Activated T-helper 2 cell treated with anti-CD3 and anti-CD28 coated beads, Interferon-gamma antibody, Interleukin-2, Interleukin-4, amounts not matched to agents 10 μg/mL and 5 μg/mL and 100 μg/mL, durations not matched to agents 14 hours and 24 hours and 36 hours (primary cell): ENCODE measurements at regions not wholly inside any gene's neighbourhood (a gene's known extent, or its start where the extent isn't known, plus 50 kb on each side); places are given as distances from the start of the nearest gene placed in this dataset.
"Not testable (repeated sequence)": the region's sequence is repeated elsewhere in the genome, so short reads cannot be mapped to it uniquely, and the experiment has no call there.

ENCODE experiments used
- DNase-seq: peaks from one replicate; pipeline ENCODE4 v3.0.0; 2021; ENCODE audit warnings: low spot score
- H3K27ac Mint-ChIP-seq: one replicate; pipeline ENCODE4 v1.8.0; 2021; ENCODE audit warnings: mixed read lengths
- H3K27me3 Mint-ChIP-seq: one replicate; pipeline ENCODE4 v1.8.0; 2021; ENCODE audit warnings: low read depth, mixed read lengths
- H3K36me3 Mint-ChIP-seq: one replicate; pipeline ENCODE4 v1.8.0; 2021; ENCODE audit warnings: low read depth, mixed read lengths
- H3K4me1 Mint-ChIP-seq: one replicate; pipeline ENCODE4 v1.8.0; 2021; ENCODE audit warnings: low read depth, mixed read lengths
- H3K4me3 Mint-ChIP-seq: one replicate; pipeline ENCODE4 v1.8.0; 2021; ENCODE audit warnings: low read depth, mild to moderate bottlenecking, moderate library complexity, mixed read lengths
- H3K9me3 Mint-ChIP-seq: one replicate; pipeline ENCODE4 v1.8.0; 2021; ENCODE audit warnings: mixed read lengths
- intact Hi-C: fragments of 100-400 bp; cut with micrococcal nuclease; formaldehyde crosslinking; loops from one replicate; pipeline ENCODE4 v1.15.1; 2023

DNA sequence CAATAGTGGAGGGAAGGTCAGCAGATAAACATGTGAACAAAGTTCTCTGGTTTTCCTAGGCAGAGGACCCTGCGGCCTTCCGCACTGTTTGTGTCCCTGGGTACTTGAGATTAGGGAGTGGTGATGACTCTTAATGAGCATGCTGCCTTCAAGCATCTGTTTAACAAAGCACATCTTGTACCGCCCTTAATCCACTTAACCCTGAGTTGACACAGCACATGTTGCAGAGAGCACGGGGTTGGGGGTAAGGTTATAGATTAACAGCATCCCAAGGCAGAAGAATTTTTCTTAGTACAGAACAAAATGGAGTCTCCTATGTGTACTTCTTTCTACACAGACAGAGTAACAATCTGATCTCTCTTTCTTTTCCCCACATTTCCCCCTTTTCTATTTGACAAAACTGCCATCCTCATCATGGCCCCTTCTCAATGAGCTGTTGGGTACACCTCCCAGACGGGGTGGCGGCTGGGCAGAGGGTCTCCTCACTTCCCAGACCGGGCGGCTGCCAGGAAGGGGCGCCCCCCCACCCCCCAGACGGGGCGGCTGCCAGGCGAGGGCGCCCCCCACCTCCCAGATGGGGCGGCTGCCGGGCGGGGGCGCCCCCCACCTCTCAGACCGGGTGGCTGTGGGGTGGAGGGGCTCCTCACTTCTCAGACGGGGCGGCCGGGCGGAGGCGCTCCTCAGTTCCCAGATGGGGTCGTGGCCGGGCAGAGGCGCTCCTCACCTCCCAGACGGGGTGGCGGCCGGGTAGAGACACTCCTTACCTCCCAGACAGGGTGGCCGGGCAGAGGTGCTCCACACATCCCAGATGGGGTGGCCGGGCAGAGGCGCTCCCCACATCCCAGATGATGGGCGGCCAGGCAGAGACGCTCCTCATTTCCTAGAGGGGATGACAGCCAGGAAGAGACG is 361.6 kb upstream of the SGO1 start:
- H3K4me1 Mint-ChIP-seq, intact Hi-C loops, H3K4me3 Mint-ChIP-seq, H3K36me3 Mint-ChIP-seq, H3K27ac Mint-ChIP-seq, DNase-seq, H3K27me3 Mint-ChIP-seq: not testable (repeated sequence)
- H3K9me3 Mint-ChIP-seq, result peaks cover 28% of the 10 kb centered on the region

DNA sequence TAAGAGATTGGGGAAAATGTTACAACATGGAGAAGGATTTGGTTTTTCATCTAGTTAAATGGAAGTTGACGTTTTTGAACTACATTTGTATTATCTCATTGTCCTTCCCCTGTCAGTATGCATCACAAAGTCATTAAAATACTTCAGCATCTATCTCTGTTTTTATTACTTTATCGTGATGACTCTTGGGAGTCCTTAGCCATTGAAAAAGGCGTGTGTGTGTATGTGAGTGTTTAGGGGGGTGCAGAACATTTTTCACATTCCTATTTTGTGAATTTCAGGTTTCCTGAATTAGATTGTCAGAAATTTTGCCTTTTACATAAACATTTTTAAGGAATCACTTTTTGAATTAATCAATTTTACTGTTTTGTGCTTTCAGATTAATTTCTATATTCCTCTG is 360.6 kb upstream of the SGO1 start:
- Mint-ChIP-seq H3K36me3 (no peaks in the 10 kb centered on the region), H3K4me1 (no peaks in the 10 kb centered on the region), H3K27ac (no peak overlapping the region), H3K9me3 (peaks cover 25% of the 10 kb centered on the region), H3K4me3 (no peak overlapping the region), H3K27me3 (no peaks in the 10 kb centered on the region)
- no peak for DNase-seq
- intact Hi-C loops, result no loop called here

DNA sequence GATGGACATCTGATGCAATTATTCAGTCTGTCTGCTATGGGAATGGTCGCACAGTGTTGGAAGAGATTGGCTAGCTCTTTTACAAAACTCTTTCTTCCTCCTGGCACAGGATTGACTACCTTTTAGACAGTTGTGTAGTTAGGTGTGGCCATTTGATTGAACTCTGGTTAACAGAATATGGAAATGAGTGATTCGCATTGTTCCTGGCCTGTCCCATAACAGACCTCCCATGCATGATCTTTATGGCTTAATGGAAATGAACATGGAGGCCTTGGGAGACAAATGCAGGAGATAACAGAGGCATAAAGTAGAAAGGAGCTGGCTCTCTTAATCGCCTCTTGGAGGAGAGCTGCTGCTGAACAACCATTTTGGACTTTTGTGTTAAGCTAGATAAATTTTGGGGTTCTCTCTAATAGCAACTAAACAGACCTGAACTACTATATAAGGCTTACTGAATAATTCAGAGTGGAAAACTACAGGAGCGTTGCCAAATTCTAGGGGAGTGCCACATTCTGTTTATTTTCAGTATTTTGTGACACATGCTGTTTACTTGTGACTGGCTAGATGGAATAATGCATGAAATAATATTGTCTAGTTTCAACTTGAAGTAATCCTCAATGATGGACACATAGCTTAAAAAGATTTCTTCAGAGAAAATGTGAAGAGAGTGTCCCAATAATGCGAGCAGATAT is 357.7 kb upstream of the SGO1 start:
- intact Hi-C loops, result no loop called here
- Mint-ChIP-seq H3K27me3 (no peaks in the 10 kb centered on the region), H3K4me1 (no peaks in the 10 kb centered on the region), H3K4me3 (no peak overlapping the region), H3K27ac (no peak overlapping the region), H3K36me3 (no peaks in the 10 kb centered on the region), H3K9me3 (peaks cover 15% of the 10 kb centered on the region)
- DNase-seq, result no peak

DNA sequence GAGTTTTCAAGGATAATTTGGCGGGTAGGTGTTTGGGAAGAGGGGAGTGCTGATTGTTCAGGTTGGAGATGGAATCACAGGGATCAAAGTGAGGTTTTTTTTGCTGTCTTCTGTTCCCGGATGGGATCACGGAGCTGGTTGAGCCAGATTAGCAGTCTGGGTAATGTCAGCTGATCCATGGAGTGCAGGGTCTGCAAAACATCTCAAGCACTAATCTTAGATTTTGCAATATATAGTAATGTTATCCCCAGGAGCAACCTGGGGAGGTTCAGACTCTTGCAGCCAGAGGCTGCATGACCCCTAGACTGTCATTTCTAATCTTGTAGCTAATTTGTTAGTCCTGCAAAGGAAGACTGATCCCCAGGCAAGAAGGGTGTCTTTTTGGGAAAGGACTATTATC is 354.1 kb upstream of the SGO1 start:
- no peak overlapping the region for H3K27ac Mint-ChIP-seq
- H3K4me3 Mint-ChIP-seq, result no peak overlapping the region

DNA sequence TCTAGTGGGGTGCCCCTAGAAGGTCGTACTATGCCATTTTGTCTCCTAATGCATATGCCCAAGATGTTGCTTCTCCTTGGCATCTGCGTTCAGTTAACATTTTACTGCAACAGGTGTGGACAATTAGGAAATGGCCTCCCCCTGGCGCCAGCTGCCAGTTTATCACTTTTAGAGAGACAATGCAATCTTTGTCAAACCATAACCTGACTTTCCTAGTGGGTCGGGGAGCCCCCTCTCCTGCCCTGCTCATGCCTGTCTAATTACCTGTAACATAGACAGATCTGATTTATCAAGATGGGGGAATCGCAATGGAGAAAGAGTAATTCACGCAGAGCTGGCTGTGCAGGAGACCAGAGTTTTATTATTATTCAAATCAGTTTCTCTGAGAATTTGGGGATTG is 353.7 kb upstream of the SGO1 start:
- no peak overlapping the region for H3K4me3 Mint-ChIP-seq
- intact Hi-C loops, result no loop called here

More for the DNA sequence above, 354.1 kb upstream of the SGO1 start:
- no peak for DNase-seq
- Mint-ChIP-seq H3K36me3 (no peaks in the 10 kb centered on the region), H3K9me3 (no peaks in the 10 kb centered on the region), H3K4me1 (no peaks in the 10 kb centered on the region), H3K27me3 (no peaks in the 10 kb centered on the region)
- intact Hi-C loops, result no loop called here

DNA sequence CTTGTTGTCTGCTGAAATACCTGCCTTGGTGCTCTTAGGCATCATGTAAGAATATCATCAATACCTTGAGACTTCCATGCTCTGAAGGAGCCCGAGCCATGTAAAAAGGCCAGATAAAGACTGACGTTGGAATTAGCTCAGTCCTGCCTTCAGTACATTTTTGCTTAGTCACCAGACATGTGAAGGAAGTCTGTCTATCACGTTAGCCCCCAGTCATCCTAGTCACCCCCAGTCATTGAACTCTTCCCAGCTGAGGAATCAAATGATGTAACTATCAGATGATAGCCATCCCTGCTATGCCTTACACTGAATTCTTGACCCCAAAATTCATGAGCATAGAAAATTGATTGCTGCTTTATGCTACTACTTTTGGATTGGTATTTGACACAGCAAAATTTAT is 351.2 kb upstream of the SGO1 start:
- Mint-ChIP-seq H3K4me1 (no peaks in the 10 kb centered on the region), H3K27me3 (no peaks in the 10 kb centered on the region), H3K4me3 (no peak overlapping the region), H3K27ac (no peak overlapping the region), H3K9me3 (no peaks in the 10 kb centered on the region), H3K36me3 (no peaks in the 10 kb centered on the region)
- intact Hi-C loops, result no loop called here
- DNase-seq, result no peak

More for the DNA sequence above, 353.7 kb upstream of the SGO1 start:
- DNase-seq, result no peak
- no peaks in the 10 kb centered on the region for H3K27me3 Mint-ChIP-seq
- no peaks in the 10 kb centered on the region for H3K4me1 Mint-ChIP-seq
- no peaks in the 10 kb centered on the region for H3K9me3 Mint-ChIP-seq
- no peak overlapping the region for H3K27ac Mint-ChIP-seq
- no peaks in the 10 kb centered on the region for H3K36me3 Mint-ChIP-seq

DNA sequence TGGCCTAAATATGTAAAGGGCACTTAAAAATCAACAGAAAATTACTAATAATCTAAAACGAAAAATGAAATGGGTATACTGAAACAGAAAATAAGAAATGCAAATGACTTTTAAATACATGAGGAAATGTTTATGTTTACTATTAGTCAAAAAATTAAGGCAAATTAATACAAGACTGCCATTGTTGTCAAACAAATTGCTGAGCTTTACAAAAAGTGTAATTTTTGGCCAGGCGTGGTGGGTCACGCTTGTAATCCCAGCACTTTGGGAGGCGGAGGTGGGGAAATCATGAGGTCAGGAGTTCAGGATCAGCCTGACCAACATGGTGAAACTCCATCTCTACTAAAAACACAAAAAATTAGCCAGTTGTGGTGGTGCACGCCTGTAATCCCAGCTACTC is 343.9 kb upstream of the SGO1 start:
- intact Hi-C loops, result no loop called here
- H3K4me3 Mint-ChIP-seq, result no peak overlapping the region
- H3K36me3 Mint-ChIP-seq, result no peaks in the 10 kb centered on the region
- H3K4me1 Mint-ChIP-seq, result no peaks in the 10 kb centered on the region
- H3K9me3 Mint-ChIP-seq, result no peaks in the 10 kb centered on the region
- DNase-seq, result no peak
- no peak overlapping the region for H3K27ac Mint-ChIP-seq
- no peaks in the 10 kb centered on the region for H3K27me3 Mint-ChIP-seq

DNA sequence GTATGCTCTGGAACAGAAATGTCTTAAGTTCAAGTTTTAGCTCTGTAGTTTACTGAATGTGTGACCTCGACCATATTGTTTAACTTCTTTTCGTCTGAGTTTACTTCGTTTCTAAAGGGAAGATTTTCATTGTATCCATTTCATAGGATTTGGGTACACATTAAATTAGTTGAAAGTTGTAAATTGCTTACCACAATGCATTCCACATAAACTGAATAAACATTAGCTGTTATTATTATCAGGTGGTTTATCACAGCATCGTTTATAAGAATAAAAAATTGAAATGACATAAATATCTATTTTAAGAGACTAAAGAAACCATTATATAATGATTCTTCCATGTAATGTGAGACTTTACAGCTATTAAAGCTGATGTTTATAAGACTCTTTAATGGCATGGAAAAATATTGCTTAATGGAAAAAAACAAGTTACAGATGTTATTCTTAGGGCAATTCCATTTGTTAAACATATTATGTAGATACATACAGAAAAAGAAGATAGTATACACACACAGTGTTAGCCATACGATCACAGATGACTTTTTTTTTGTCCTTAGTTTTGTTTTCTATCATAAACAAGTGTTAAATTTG is 342.3 kb upstream of the SGO1 start:
- H3K9me3 Mint-ChIP-seq, result no peaks in the 10 kb centered on the region
- H3K36me3 Mint-ChIP-seq, result no peaks in the 10 kb centered on the region
- intact Hi-C loops, result no loop called here

DNA sequence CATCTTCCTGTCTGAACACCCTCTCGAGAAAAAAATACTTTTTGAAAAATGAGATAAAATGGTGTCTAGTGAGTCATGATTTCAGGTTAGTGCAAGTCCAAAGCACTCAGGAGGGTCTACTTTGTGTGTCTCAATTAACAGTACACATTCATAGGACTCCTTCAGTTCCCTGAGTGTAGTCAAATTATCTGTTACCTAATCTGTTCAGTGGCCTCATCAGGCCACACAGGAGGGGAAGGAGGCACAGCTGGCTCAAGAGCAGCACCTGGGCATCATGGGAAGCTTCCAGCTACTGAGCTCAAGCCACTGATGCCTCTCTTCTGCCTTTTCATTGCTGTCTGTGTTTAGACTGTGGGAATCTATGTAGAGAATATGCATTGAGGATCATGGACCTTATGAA is 341.4 kb upstream of the SGO1 start:
- DNase-seq, result no peak
- no peaks in the 10 kb centered on the region for H3K36me3 Mint-ChIP-seq
- no peaks in the 10 kb centered on the region for H3K27me3 Mint-ChIP-seq
- intact Hi-C loops, result no loop called here
- no peaks in the 10 kb centered on the region for H3K4me1 Mint-ChIP-seq
- H3K9me3 Mint-ChIP-seq, result no peaks in the 10 kb centered on the region
- H3K4me3 Mint-ChIP-seq, result no peak overlapping the region
- no peak overlapping the region for H3K27ac Mint-ChIP-seq

More for the DNA sequence above, 342.3 kb upstream of the SGO1 start:
- Mint-ChIP-seq H3K4me1 (no peaks in the 10 kb centered on the region), H3K27ac (no peak overlapping the region), H3K4me3 (no peak overlapping the region), H3K27me3 (no peaks in the 10 kb centered on the region)
- no peak for DNase-seq

DNA sequence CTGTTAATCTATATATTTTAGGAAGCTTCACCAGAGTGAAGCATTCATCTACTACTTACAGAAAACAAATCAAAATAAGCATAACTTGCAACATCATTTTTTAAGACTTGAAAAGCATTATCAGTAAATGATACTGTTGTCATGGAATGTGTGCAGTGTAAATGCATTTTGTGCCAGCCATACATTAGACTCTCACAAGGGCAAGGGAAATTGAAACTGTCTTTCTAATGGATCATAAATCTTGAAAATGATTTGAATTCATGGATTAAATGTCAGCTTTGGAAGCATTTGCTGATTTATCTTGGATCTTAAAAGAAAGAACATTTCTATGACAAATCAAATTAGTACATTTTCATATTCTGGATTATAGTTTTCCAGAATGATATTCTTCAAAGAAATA is 338.3 kb upstream of the SGO1 start:
- no peaks in the 10 kb centered on the region for H3K36me3 Mint-ChIP-seq
- H3K27me3 Mint-ChIP-seq, result no peaks in the 10 kb centered on the region
- H3K4me1 Mint-ChIP-seq, result no peaks in the 10 kb centered on the region
- H3K9me3 Mint-ChIP-seq, result no peaks in the 10 kb centered on the region
- DNase-seq, result no peak
- intact Hi-C loops, result no loop called here
- H3K4me3 Mint-ChIP-seq, result no peak overlapping the region
- no peak overlapping the region for H3K27ac Mint-ChIP-seq

DNA sequence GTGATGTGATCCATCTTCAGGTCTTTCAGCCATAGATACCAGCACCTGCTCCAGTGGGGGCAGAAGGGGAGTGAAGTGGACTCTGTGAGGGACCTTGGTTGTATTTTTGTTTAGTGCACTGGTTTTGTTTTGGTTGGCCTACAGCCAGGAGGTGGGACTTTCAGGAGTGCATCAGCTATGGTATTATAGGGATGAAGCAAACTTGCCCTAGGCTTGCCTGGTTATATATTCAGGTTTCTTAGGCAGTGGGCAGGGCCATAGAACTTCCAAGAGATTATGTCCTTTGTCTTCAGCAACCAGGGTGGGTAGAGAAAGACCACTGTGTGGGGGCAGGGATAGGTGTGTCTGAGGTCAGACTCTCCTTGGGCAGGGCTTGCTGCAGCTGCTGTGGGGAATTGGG is 337.3 kb upstream of the SGO1 start:
- no peak for DNase-seq
- Mint-ChIP-seq H3K4me1 (no peaks in the 10 kb centered on the region), H3K36me3 (no peaks in the 10 kb centered on the region), H3K27ac (no peak overlapping the region), H3K4me3 (no peak overlapping the region), H3K9me3 (no peaks in the 10 kb centered on the region), H3K27me3 (no peaks in the 10 kb centered on the region)
- intact Hi-C loops, result no loop called here

DNA sequence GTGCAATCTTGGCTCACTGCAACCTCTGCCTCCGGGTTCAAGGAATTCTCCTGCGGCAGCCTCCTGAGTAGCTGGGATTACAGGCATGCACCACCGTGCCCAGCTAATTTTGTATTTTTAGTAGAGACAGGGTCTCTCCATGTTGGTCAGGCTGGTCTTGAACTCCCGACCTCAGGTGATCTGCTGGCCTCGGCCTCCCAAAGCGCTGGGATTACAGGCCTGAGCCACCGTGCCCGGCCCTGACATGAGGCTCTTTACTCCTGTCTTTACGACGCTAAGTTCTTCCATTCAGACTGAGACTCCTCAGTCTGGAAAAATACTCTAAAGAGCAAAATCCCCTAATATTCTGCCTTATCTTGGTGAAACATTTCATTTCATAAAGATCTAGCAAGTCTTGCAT is 331.3 kb upstream of the SGO1 start:
- H3K4me3 Mint-ChIP-seq, H3K27ac Mint-ChIP-seq, intact Hi-C loops: not testable (repeated sequence)

DNA sequence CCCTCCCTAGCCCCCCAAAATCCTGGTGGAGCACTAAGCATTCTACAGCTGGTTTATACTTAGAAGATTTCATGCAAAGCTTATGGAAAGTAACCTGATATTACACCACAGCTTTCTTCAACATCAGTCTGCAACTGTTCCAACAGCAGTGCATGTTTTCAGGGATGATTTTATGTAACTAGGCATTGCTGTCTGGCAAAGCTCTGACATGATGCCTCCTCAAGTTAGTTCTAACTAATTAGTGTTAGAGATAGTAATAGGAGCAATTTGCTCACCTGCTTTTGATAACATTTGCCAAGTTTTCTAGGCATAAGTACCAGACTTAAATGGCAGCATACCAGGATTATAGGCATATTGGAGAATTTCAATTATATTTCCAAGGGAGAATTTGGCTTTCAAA is 330.3 kb upstream of the SGO1 start:
- Mint-ChIP-seq H3K4me3 (no peak overlapping the region), H3K9me3 (peaks cover 5% of the 10 kb centered on the region), H3K27ac (no peak overlapping the region), H3K27me3 (no peaks in the 10 kb centered on the region), H3K4me1 (no peaks in the 10 kb centered on the region), H3K36me3 (no peaks in the 10 kb centered on the region)
- DNase-seq, result no peak
- intact Hi-C loops, result no loop called here

More for the DNA sequence above, 331.3 kb upstream of the SGO1 start:
- H3K4me1 Mint-ChIP-seq, H3K27me3 Mint-ChIP-seq, DNase-seq, H3K9me3 Mint-ChIP-seq, H3K36me3 Mint-ChIP-seq: not testable (repeated sequence)
